ENCODE measurements at regions not wholly inside any gene's neighbourhood (a gene's known extent, or its start where the extent isn't known, plus 50 kb on each side); places are given as distances from the start of the nearest gene placed in this dataset.

- TF ChIP-seq CTCF (conservative IDR thresholded peaks at IDR 0.05; ENCODE audit: low read depth, low read length) (no peak), EZH2 (IDR thresholded peaks at IDR 0.05; ENCODE audit: low read length, unreplicated experiment) (no peak), EZH2phosphoT487 (IDR thresholded peaks at IDR 0.05; ENCODE audit: borderline replicate concordance, low read length) (no peak)
Observed at GRCh38 chr6:48834706-48835105, 628.3 kb downstream of the MMUT start.

Measured in PC-3 (cell line).